ENCODE measurements at regions not wholly inside any gene's neighbourhood (a gene's known extent, or its start where the extent isn't known, plus 50 kb on each side); places are given as distances from the start of the nearest gene placed in this dataset.
"Not testable (repeated sequence)": the region's sequence is repeated elsewhere in the genome, so short reads cannot be mapped to it uniquely, and the experiment has no call there.

DNA sequence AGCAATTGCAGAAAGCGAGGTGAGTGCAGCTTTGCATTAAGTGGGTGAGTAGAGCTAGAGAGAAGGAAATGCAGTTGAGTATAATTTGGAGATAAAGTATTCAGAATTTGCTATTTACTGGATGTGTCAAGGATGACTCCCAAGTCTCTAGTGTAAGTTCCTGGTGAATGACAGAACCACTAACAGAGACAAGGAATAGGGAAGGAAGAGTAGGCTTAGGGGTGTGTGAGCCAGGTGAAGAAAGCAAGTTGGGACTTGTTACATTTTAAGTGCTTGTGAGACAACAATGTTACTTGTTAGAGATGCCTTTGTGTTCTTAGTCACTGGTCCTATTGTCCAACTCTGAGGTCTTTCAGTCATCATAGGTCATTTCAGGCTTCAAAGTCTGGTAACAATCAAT lies 70.8 kb downstream of the TBC1D26 start:
- DNase-seq = not testable (repeated sequence)

DNA sequence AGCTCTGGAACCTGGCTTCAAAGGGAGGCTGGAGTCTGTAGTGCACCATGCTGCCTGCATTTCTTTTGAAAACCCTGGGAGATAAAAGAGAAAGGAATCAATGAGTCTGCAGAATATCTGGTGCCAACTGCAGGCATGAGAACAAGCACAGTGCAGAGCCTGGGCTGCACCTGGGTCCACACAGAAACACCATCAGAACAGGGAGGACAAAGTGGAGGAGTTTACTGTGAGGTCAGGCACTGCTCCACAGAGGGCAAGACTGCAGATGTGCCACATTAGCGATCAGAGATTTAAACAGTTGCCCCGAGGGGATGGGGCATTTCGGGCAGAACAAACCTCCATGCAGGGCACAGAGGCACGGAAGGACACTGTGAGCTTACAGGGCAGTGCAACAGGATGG lies 74.7 kb downstream of the TBC1D26 start:
- not testable (repeated sequence) for DNase-seq

DNA sequence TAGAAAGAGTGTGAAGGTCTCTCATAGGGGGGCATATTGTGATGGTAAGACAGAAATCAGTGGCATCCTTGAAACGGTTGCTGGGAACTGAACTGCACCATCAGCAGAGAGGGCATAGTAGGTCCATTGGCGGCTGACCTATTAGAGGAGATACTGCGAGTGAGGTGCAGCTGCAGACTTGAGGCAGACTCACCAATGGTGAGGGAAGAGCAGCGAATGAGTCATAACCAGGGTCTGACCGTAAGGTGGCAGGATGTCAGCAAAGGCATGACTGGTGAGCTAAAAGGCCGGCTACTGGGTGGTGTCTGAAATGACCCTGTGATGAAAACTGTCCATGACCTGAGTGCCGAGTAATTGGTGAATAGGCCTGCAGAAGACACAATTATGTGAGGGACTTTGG lies 81.3 kb downstream of the TBC1D26 start:
- DNase-seq = not testable (repeated sequence)

DNA sequence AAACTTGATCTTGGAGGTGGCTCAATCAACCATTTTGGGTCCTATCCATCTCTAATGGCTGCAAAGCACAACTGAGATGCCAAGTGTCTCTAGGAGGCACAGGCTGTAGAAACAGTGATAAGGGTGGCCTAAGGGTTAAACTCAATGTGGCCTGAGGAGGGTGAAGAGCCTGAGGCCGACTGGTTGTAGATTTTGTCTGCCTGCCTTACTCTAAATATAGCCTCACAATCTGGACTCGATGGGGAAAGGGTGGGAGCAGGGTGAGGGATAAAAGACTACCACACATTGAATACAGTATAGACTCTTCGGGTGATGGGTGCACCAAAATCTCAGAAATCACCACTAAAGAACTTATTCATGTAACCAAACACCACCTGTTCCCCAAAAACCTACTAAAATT lies 81.9 kb downstream of the TBC1D26 start:
- DNase-seq = not testable (repeated sequence)

DNA sequence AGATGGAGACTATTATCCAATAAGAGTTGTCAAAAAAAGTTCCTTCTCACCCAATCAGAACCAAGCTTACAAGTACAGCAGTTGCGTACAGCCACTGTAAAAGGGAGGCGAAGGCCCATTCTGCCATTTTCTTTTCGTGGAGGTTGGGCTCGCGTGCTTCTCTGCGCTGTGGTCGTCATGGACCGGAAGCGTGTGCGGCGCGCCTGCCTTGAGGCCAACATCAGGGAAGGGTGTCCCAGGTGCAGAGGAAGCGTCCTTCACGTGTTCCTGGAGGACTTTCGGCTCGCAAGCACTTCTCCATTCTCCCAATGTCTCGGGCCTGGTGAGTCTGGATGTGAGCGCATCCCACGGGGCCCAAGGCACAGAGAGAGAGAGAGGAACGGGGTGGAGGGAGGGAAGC lies 85.8 kb downstream of the TBC1D26 start:
- DNase-seq = not testable (repeated sequence)

DNA sequence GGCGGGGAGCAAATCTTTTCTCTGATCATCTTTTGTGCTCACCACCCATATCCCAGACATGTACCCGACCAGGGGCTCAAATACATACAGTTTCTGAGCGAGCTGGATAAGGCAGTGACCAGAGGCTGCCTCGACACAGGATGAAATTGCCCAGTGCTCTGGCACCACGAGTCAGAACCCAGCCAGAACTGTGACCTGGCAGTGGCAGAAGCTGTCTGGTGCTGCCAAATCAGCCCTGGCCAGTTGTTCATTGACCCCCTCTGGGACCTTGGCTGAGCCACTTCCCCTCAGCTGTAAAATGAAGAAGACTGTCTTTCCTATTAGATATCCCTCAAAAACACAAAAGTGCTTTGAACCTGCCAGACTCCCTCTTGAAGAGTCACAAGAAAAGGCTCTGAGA lies 90.2 kb downstream of the TBC1D26 start:
- DNase-seq = not testable (repeated sequence)

DNA sequence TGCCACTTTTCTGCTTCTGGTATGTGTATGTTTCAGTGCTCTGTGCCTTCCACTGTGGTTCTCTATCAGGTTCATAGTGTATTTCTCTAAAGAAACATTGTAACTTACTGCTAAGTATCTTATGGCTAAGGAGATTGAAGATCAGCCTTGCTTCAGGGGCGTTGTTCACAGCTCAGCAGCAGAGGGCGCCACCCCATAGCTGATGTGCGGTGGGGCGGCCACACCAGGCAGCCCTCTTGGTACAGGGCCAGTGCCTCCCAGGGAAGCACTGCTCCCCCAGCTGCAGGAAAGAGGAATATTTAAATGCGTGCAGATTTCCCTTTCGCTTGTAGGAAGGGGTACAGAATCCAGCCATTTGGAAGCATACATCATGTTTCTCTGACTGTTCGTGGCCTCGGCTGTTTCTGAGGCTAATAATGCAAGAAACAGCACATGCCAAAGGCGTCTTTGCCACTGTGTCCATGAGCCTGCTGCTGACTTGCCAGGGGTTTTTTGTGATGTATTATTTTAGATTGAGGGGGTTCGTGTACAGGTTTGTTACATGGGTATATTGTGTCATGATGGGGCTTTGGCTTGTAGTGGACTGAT lies 96.7 kb downstream of the TBC1D26 start:
- peak; percentile 67 to 69 for DNase-seq

DNA sequence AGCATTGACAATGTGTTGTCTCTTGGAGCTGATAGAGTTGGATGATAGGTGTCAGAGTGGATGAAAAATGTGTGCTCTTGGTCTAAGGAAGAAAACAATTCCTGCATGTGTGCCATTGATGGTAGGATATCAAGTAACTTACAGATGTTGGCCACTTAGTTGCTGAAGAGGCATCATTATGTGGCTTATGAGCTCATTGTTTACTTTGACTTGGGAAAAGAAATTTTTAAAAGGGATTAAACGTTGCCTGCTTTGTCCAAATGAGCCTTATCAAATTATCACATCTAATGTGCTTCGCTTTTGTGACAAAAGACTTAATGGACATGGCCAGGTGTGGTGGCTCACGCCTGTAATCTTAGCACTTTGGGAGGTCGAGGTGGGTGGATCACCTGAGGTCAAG lies 98.1 kb downstream of the TBC1D26 start:
- not testable (repeated sequence) for DNase-seq

DNA sequence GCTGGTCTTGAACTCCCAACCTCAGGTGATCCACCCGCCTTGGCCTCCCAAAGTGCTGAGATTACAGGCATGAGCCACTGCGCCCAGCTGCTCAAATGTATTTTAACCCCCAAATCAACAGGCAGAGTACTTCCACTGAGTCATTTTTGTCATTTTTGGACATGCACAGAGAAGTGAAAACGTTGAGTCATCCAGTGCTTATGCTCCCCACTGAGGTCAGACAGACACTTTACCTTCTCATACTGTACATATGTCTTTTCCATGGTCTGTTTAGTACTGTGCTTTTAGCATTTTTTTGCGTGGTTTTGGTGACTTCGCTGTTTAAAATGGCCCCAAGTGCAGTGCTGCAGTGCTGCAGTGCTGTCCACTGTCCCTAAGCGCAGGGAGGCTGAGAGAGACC lies 99.1 kb downstream of the TBC1D26 start:
- DNase-seq = peak; percentile 2 to 35

DNA sequence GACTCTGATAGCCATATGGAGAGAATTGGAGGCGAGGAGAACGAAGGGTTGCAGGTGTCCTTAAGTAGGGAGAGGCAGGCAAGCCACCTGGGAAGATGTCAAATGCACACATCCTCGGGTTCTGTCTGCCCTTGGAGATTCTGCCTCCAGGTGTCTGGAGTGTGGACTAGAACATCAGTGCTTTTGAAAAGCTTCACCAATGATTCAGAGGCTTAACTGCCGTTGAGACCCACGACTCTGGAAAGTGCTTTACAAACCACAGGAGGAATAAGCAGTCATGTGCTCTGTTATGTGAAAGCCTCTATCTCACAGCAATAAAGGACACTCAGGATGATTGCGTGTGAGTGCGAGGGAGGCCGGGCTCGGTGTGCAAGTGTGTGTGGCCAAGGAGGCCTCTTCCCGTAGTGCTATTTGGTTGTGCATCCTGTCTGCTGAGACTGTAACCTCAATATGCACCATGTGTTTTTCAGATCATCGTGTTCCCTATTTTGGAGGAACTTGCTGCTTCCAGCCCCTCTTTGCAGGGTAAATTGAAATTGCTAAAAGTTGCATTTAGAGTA lies 100.9 kb downstream of the TBC1D26 start:
- peak in 1 of 2 donors; percentile 11 for DNase-seq

DNA sequence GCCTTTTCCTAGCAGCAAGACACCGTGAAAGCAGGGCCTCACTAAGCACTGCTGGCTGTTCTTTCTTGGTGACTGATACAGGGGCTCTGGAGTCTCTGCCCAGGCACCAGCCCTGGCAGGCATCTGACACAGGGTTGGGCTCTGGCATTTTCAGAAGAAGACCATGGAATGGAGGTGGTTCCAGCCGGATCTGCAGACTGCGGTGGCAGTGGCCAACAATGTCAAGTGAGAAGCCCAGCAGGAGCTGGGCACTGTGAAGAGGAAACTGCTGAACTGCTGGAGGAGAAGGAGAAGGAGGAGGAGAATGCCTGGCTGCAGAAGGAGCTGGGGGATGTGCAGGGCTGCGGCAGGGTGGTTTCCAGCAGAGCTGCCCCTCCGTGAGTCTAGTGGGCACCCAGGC lies 101.8 kb downstream of the TBC1D26 start:
- not testable (repeated sequence) for DNase-seq

DNA sequence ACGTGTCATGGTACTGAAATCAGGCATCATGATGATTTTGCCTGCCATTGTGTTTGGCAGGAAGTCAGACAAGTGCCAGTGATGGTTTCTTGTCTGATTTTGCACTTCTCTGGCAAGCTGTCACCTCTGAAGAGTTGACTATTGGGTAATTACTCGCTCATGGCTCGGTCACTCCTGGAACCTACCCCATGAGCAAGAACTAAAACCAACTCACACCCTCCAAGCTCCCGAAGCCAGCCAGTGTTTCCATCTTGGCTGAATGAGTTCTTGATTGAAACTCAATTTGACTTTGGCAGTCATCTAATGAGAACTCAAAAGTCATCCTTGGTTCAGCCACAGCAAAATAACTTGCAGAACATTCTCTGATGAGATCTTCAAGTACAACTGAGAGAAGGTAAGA lies 103.4 kb downstream of the TBC1D26 start:
- DNase-seq = not testable (repeated sequence)

DNA sequence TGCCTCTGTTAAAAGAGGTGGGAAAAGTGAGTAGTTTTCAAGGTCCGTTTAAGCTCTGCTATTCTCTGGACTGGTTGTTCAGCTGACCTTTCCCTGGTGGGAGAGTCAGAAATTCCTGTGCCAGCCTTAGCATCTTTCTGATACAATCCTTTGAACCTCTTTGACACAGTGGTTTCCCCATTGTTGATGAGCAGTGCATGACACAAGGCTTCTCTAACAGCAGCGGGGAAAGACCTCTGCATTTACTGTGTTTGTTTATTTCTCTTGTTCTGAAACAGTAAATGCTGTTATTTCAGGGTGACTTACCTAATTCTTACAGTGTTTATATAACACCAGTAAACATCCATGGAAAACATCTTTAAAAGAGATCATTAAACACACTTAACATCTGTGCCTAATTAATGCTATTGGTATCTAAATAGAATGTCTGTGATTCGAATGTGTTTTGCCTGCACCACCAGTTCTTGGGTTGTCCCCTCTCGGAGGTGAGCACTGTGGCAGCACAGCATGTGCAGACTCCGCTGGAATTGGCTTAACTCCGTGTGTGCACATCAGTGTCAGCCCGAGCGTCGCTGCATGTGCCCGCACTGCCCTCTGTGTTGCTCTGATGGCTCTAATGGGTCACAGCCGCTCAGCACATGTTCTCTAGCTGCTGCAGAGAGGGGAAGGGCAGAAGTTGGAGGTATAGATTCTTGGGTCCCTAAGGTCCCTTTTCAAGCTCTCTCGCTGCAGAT lies 104.3 kb downstream of the TBC1D26 start:
- DNase-seq = not testable (repeated sequence)

DNA sequence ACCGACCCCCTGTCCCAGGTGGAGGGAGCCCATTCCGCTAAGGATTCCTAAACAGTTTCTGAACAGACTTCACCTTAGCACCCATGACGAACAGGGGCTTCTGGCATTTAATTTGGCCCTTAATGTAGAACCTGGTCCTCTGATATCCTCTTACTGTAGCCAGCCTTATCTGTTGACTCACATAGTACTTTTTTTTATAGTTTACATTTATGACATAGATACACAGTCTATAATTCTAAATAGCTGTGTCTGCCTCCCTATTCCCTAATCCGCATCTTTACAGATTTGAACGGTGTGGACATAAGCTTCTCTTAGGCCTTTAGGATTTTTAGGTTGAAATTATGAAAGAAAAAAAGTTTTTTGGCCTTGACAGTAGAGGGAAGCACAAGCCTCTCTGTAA lies 104.9 kb downstream of the TBC1D26 start:
- DNase-seq = not testable (repeated sequence)

DNA sequence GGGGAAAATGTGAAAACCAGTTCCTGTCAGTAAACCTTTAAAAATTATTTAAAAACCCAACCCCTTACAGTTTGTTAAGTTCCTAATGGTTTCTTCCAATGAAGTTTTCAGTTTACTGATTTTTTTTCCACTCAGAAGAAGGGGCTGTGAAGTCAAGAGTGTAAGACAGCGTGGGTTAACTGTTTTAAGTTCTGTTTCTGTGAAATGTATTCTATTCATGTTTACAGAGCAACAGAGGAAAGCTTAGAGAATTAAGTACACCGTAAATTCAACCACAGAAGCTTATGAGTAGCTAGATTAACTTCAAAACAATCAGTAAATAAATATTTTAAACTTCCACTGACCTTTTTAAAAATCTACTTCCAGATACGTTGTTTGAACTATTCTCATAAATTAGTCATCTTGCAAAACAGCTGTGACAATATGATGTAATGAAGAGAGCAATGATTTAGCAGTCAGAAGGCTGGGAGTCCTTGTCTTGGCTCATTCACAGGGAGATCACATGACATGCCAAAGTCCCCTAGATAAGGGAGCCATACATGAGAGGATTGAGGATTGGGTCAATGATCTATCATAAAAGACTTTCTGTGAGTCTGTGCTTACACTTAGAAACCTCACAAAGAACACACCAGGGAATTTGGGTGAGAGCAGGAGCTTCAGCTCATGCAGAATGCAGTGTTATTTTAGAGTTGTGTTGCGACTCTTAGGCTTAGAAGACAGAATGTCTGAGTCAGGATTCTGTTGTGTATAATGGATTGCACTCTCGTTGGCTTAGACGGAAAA lies 97.3 kb upstream of the ADORA2B start:
- not testable (repeated sequence) for DNase-seq

DNA sequence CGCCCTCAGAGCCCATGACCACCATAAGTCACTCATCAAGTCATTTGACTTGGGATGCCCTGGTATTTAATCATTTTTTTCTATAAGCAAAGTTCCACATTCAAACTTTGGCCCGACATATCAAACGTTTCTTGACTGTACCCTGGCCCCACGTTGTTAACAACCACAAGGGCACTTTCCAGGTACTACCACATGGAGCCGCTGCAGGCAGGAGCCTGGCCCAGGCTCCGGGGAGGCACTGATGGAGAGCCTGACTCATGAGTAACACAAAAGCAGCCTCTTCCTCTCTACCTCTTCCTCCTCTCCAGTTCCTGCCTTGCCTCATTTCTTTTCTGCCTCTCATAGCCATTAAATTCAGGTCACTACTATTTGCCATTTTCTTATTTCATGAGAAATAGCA lies 95.9 kb upstream of the ADORA2B start:
- peak; percentile 39 to 62 for DNase-seq

DNA sequence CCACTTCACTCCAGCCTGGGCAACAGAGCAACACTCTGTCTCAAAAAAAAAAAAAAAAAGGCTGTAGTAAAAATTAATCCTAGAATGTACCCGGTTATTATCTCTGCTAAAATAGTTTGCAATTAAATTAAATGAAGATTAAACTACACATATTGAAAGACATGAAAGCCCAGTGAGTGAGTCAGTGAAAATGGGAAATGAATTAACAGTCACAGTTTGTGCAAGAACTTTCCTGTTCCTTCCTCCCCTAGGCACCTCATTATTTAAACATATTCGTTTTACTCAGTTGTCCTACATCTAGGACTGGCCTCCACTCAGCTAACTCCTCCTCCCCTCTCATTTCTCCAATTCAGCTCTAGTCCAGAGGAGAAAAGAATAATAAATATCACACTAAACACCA lies 94.9 kb upstream of the ADORA2B start:
- not testable (repeated sequence) for DNase-seq

DNA sequence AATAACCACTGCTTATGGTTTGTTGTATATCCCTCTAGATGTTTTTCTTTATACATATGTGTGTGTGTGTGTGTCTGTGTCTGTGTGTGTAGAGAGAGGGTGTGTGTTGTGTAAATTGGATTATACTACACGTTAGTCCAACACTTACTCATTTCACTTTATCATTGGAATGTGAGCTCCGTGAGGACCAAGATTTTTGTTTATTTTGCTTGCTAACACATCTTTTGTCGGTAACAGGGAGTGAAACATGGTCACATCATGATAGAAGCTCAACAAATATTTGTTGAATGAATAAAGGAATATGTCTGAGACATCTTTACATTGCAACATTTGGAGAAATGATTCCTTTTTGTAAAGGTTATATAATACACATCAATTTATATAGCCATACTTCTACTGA lies 94.2 kb upstream of the ADORA2B start:
- not testable (repeated sequence) for DNase-seq

DNA sequence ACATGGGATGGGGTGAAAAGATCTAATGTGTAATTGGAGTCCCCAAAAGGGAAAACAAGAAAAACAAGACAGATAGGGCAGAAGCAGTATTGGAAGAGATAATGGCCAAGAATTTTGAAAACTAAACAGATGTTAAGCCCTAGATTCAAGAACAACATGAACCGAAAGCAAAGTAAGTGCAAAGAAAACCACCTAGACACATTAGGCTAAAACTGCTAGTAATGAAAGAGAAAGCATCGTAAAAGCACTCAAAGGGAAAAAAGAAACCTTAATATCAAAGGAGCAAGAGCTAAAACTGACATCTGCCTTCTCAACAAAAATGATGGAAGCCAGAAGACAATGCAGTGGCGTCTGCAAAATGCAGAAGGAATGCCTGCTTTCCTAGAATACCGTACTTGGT lies 92.1 kb upstream of the ADORA2B start:
- DNase-seq = not testable (repeated sequence)

DNA sequence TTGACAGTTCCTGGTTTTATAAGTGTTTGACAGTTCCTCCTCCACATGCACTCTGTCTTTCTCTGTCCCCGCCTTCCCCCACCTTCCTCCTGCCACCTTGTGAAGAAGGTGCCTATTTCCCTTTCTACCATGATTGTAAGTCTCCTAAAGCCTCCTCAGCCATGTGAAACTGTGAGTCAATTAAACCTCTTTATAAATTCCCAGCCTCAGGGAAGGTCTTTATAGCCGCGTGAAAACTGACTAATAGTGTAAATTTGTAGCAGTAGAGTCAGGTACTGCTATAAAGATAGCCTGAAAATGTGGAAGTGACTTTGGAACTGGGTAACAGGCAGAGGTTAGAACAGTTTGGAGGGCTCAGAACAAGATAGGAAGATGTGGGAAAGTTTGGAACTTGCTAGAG lies 88.7 kb upstream of the ADORA2B start:
- DNase-seq = not testable (repeated sequence)

DNA sequence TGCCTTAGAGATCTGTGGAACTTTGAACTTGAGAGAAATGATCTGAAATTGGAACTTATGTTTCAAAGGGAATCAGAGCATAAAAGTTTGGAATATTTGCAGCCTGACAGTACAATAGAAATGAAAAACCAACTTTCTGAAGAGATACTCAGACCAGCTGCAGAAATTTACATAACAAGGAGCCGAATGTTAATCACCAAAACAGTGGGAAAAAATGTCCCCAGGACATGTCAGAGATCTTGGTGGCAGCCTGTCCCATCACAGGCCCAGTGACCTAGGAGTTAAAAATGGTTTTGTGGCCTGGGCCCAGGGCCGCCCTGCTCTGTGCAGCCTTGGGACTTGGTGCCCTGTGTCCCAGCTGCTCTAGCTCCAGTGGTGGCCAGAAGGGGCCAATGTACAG lies 88.2 kb upstream of the ADORA2B start:
- not testable (repeated sequence) for DNase-seq

DNA sequence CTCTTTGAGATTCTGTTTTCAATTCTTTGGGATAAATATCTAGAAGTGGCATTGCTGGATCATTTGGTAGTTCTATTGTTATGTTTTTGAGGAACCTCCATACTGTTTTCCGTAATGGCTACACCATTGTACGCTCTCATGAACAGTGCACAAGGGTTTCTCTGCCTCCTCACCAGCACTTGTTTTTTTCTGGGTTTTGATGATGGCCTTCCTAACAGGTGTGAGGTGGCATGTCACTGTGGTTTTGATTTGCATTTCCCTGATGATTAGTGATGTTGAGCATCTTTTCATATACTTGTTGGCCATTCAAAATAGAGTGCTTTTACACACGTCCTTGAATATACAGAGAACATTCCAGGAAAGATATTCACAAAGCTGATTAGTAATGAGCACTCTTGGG lies 86.8 kb upstream of the ADORA2B start:
- DNase-seq = not testable (repeated sequence)

DNA sequence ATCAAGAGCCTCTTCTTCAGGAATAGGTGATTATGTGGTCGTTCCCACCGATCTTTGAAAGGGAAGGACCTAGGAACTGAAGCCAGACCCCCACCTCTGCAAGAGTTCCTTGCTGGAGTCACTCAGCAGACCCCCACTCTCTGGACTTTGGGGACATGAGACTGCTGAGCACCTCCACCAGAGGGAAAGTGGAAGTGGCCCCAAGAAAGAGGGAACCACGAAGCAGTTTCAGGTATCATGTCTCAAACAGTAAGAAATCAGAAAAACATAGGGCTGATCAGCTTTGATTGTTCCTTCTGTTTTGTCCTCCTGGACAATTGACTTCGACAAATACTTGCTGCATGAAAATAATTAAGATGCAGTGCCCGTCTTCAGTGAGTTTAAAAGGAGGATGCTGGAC lies 84.2 kb upstream of the ADORA2B start:
- not testable (repeated sequence) for DNase-seq

Data from CD4-positive, alpha-beta T cell treated with Interleukin-4 for 1 hour (primary cell).